K562 (cell line): ENCODE measurements at regions not wholly inside any gene's neighbourhood (a gene's known extent, or its start where the extent isn't known, plus 50 kb on each side); places are given as distances from the start of the nearest gene placed in this dataset.
A peak's percentile ranks its signal among the peaks of the same experiment; 100 is the strongest.

Experiments
- CBX2 ChIP-seq: fragments of 200-600 bp; sonication (generic); IDR thresholded peaks from one replicate; pipeline ENCODE4 v1.6.1; 2012; ENCODE audit warnings: mild to moderate bottlenecking, low read length, inconsistent platforms; ENCODE audit not compliant: insufficient read depth, poor library complexity, severe bottlenecking
- ETS1 ChIP-seq: conservative IDR thresholded peaks from 2 replicates; pipeline ENCODE4 v1.6.1; 2011; ENCODE audit warnings: low read depth, mild to moderate bottlenecking, low read length; ENCODE audit not compliant: control insufficient read depth
- ETV6 ChIP-seq, 3 experiments: fragments of 150-350 bp in 1 of 3; sonication (generic) in 1 of 3; formaldehyde crosslinking in 1 of 3; IDR thresholded peaks; 2 replicates each; pipeline versions ENCODE4 v1.6.1 to v1.8.0; 2014 to 2022; ENCODE audit warnings: borderline replicate concordance in 2 of 3, low read depth in 2 of 3, antibody characterized with exemption in 1 of 3, low read length in 1 of 3, mild to moderate bottlenecking in 1 of 3, missing genetic modification reagents in 1 of 3
- MAZ ChIP-seq, 2 experiments: fragments of 450-650 bp in 1 of 2; sonication (generic) in 1 of 2; formaldehyde crosslinking; IDR thresholded peaks in 1 of 2; conservative IDR thresholded peaks in 1 of 2; 2 replicates each; pipeline versions ENCODE4 v1.4.0 to v1.5.0; 2020; ENCODE audit warnings: mild to moderate bottlenecking in 1 of 2, missing genetic modification reagents in 1 of 2
- TEAD4 ChIP-seq, 2 experiments: sonication (generic) in 1 of 2; formaldehyde crosslinking in 1 of 2; IDR thresholded peaks; 2 replicates each; pipeline versions ENCODE4 v1.6.1 to v1.8.0; 2012 to 2022; ENCODE audit warnings: borderline replicate concordance in 1 of 2, inconsistent platforms in 1 of 2, low read length in 1 of 2, mild to moderate bottlenecking in 1 of 2, missing genetic modification reagents in 1 of 2
- U2AF1 ChIP-seq: fragments of 200-400 bp; formaldehyde crosslinking; optimal IDR thresholded peaks from 2 replicates; pipeline ENCODE3; 2017; ENCODE audit warnings: mild to moderate bottlenecking, low read depth, low read length, moderate library complexity
- ZBTB40 ChIP-seq, 2 experiments: fragments of 450-650 bp in 1 of 2; sonication (generic) in 1 of 2; formaldehyde crosslinking in 1 of 2; IDR thresholded peaks; 2 replicates each; pipeline versions ENCODE4 v1.7.1 to v1.9.0; 2016 to 2022; ENCODE audit warnings: inconsistent platforms in 1 of 2, mild to moderate bottlenecking in 1 of 2, missing genetic modification reagents in 1 of 2
- ZNF57 ChIP-seq: fragments of 450-650 bp; formaldehyde crosslinking; IDR thresholded peaks from 2 replicates; pipeline ENCODE4 v1.4.0; 2020; ENCODE audit warnings: mild to moderate bottlenecking, moderate library complexity

- TF ChIP-seq ZBTB40 (IDR thresholded peaks at IDR 0.05): no peak
- no peak for TF ChIP-seq ZBTB40 (CRISPR knock-in tag; IDR thresholded peaks at IDR 0.05)
- TF ChIP-seq ETS1: 0 out of 2 replicates have a peak, but pooled peaks have one; percentile 19
- TF ChIP-seq CBX2: no peak
- peak in 1 of 2 experiments; percentile 41; a peak in 1 of 4 replicates for TF ChIP-seq ETV6 (IDR thresholded peaks at IDR 0.05; ENCODE audit: borderline replicate concordance in 1 of 2, low read depth in 2 of 2, low read length in 1 of 2)
- TF ChIP-seq ETV6 (CRISPR knock-in tag; IDR thresholded peaks at IDR 0.05; ENCODE audit: borderline replicate concordance): no peak
- no peak for TF ChIP-seq ZNF57
- TF ChIP-seq TEAD4 (IDR thresholded peaks at IDR 0.05; ENCODE audit: low read length): no peak
- 0 out of 2 replicates have a peak, but pooled peaks have one; percentile 54 for TF ChIP-seq TEAD4 (CRISPR knock-in tag; IDR thresholded peaks at IDR 0.05; ENCODE audit: borderline replicate concordance)
- peak; percentile 40 to 68; a peak in 2 of 4 replicates for TF ChIP-seq MAZ (CRISPR knock-in tag; conservative IDR thresholded peaks at IDR 0.05 in 1 of 2, IDR thresholded peaks at IDR 0.05 in 1 of 2)
- TF ChIP-seq U2AF1: no peak
These were observed 161.9 kb downstream of the SH2D4B start (continued) for GRCh38 chr10:80699602-80700039.
